H1 (cell line): ENCODE measurements at regions not wholly inside any gene's neighbourhood (a gene's known extent, or its start where the extent isn't known, plus 50 kb on each side); places are given as distances from the start of the nearest gene placed in this dataset.

Experiments
- CTCF ChIA-PET: fragments of 300-600 bp; sonication (Branson Sonifier 250); formaldehyde crosslinking; loops from one replicate; lab custom pipeline; 2021; ENCODE audit not compliant: partially characterized antibody; lab: Charles Lee
- POLR2A ChIA-PET: fragments of 300-600 bp; sonication (Branson Sonifier 250); formaldehyde crosslinking; loops from one replicate; lab custom pipeline; 2021; ENCODE audit warnings: inconsistent platforms; ENCODE audit not compliant: partially characterized antibody; lab: Charles Lee
- DNase-seq, 2 experiments: peaks; one replicate each; pipeline versions ENCODE4 v3.0.0 to v3.0.0-alpha.2; 2010 to 2022; ENCODE audit warnings: low spot score in 2 of 2, low read depth in 1 of 2, mixed read lengths in 1 of 2
- FAIRE-seq: peaks from 2 replicates; lab custom pipeline; 2011; peaks lifted over from hg19 to GRCh38; lab: Jason Lieb, UNC
- H2AFZ ChIP-seq: 2 replicates; pipeline ENCODE4 v1.8.1; 2012; ENCODE audit warnings: low read length, inconsistent platforms
- H2AK5ac ChIP-seq: 2 replicates; pipeline ENCODE4 v1.6.1; 2013; ENCODE audit warnings: low read depth, low read length
- H2BK120ac ChIP-seq: replicated peaks from 2 replicates; pipeline ENCODE3; 2013; ENCODE audit warnings: low read depth, low read length, inconsistent platforms
- H2BK12ac ChIP-seq: 2 replicates; pipeline ENCODE4 v1.6.1; 2013; ENCODE audit warnings: low read depth, low read length
- H2BK15ac ChIP-seq: 2 replicates; pipeline ENCODE4 v1.6.1; 2013; ENCODE audit warnings: low read length
- H2BK20ac ChIP-seq: 2 replicates; pipeline ENCODE4 v1.6.1; 2013; ENCODE audit warnings: low read length
- H2BK5ac ChIP-seq: 2 replicates; pipeline ENCODE4 v1.6.1; 2013; ENCODE audit warnings: low read depth, low read length
- H3K14ac ChIP-seq: 2 replicates; pipeline ENCODE4 v1.6.1; 2013; ENCODE audit warnings: inconsistent platforms; ENCODE audit not compliant: insufficient read length
- H3K18ac ChIP-seq: 2 replicates; pipeline ENCODE4 v1.6.1; 2013; ENCODE audit warnings: low read length; ENCODE audit errors: extremely low read depth
- H3K23ac ChIP-seq: 2 replicates; pipeline ENCODE4 v1.6.1; 2013; ENCODE audit warnings: inconsistent platforms; ENCODE audit not compliant: insufficient read length
- H3K23me2 ChIP-seq: 2 replicates; pipeline ENCODE4 v1.6.1; 2013; ENCODE audit warnings: low read depth, low read length
- H3K27ac ChIP-seq: 2 replicates; pipeline ENCODE4 v1.6.1; 2011; ENCODE audit warnings: low read depth, low read length, inconsistent platforms
- H3K27me3 ChIP-seq, 4 experiments: replicated peaks in 1 of 4; 1 replicate in 1 of 4; 2 replicates in 3 of 4; pipeline versions ENCODE4 v1.6.1 to v1.8.1; 2011 to 2013; ENCODE audit warnings: low read length in 3 of 4, mild to moderate bottlenecking in 3 of 4, inconsistent platforms in 2 of 4, mixed read lengths in 2 of 4, moderate library complexity in 1 of 4; ENCODE audit not compliant: control insufficient read depth in 3 of 4, insufficient read depth in 3 of 4; ENCODE audit errors: extremely low read depth in 1 of 4
- H3K36me3 ChIP-seq, 4 experiments: 2 replicates each; pipeline versions ENCODE4 v1.6.1 to v1.8.1; 2011 to 2013; ENCODE audit warnings: mild to moderate bottlenecking in 4 of 4, low read length in 3 of 4, moderate library complexity in 2 of 4, control low read depth in 1 of 4, inconsistent platforms in 1 of 4; ENCODE audit not compliant: insufficient read depth in 4 of 4, control insufficient read depth in 2 of 4
- H3K4ac ChIP-seq: replicated peaks from 2 replicates; pipeline ENCODE3; 2013; ENCODE audit warnings: low read length, low read depth, mixed read lengths, inconsistent platforms; ENCODE audit not compliant: insufficient read length
- H3K4me1 ChIP-seq, 4 experiments: replicated peaks in 1 of 4; 1 replicate in 1 of 4; 2 replicates in 3 of 4; pipeline versions ENCODE4 v1.6.1 to v1.8.1; 2011 to 2013; ENCODE audit warnings: low read length in 3 of 4, inconsistent platforms in 2 of 4, mixed read lengths in 1 of 4; ENCODE audit not compliant: insufficient read depth in 4 of 4, control insufficient read depth in 3 of 4
- H3K4me2 ChIP-seq, 2 experiments: 2 replicates each; pipeline versions ENCODE4 v1.6.1 to v1.8.1; 2011 to 2013; ENCODE audit warnings: low read depth in 2 of 2, low read length in 2 of 2, control low read depth in 1 of 2, inconsistent platforms in 1 of 2, mild to moderate bottlenecking in 1 of 2; ENCODE audit not compliant: insufficient read depth in 1 of 2
- H3K4me3 ChIP-seq, 4 experiments: fragments of 200-600, 300-600 bp in 1 of 4; sonication (generic), shearing (Covaris generic), sonication (Bioruptor Twin) in 1 of 4; 2 replicates each; pipeline versions ENCODE4 v1.5.1 to v1.8.1; 2011 to 2016; ENCODE audit warnings: low read length in 4 of 4, low read depth in 3 of 4, control low read depth in 2 of 4, inconsistent platforms in 2 of 4, mild to moderate bottlenecking in 2 of 4, mixed read lengths in 1 of 4, moderate library complexity in 1 of 4; ENCODE audit not compliant: insufficient read depth in 2 of 4; ENCODE audit errors: extremely low read depth in 1 of 4
- H3K56ac ChIP-seq: replicated peaks from 2 replicates; pipeline ENCODE3; 2013; ENCODE audit warnings: low read depth, mild to moderate bottlenecking, mixed read lengths, low read length, inconsistent platforms; ENCODE audit not compliant: insufficient read length
- H3K79me1 ChIP-seq: 2 replicates; pipeline ENCODE4 v1.6.1; 2013; ENCODE audit warnings: low read depth, low read length, control low read depth
- H3K79me2 ChIP-seq, 2 experiments: 2 replicates each; pipeline versions ENCODE4 v1.6.1 to v1.8.1; 2012 to 2013; ENCODE audit warnings: low read length in 2 of 2, mild to moderate bottlenecking in 2 of 2, inconsistent platforms in 1 of 2; ENCODE audit not compliant: insufficient read depth in 2 of 2, control insufficient read depth in 1 of 2
- H3K9ac ChIP-seq, 4 experiments: replicated peaks in 1 of 4; 1 replicate in 1 of 4; 2 replicates in 3 of 4; pipeline versions ENCODE4 v1.6.1 to v1.8.1; 2011 to 2013; ENCODE audit warnings: low read depth in 3 of 4, low read length in 3 of 4, control low read depth in 2 of 4, mild to moderate bottlenecking in 2 of 4, moderate library complexity in 2 of 4, inconsistent platforms in 1 of 4; ENCODE audit errors: extremely low read depth in 1 of 4
- H3K9me3 ChIP-seq, 2 experiments: 2 replicates each; pipeline versions ENCODE4 v1.6.1 to v1.8.1; 2012 to 2013; ENCODE audit warnings: mild to moderate bottlenecking in 2 of 2, moderate library complexity in 2 of 2, control low read depth in 1 of 2, inconsistent platforms in 1 of 2, low read depth in 1 of 2, low read length in 1 of 2, mixed read lengths in 1 of 2; ENCODE audit not compliant: insufficient read depth in 2 of 2
- H4K20me1 ChIP-seq, 2 experiments: replicated peaks in 1 of 2; 2 replicates each; pipeline versions ENCODE3 to v1.8.1; 2011 to 2013; ENCODE audit warnings: inconsistent platforms in 2 of 2, low read length in 2 of 2, mild to moderate bottlenecking in 1 of 2; ENCODE audit not compliant: insufficient read depth in 2 of 2, control insufficient read depth in 1 of 2
- H4K5ac ChIP-seq: 2 replicates; pipeline ENCODE4 v1.6.1; 2013; ENCODE audit warnings: low read length, low read depth, mixed read lengths, inconsistent platforms; ENCODE audit not compliant: insufficient read length
- H4K8ac ChIP-seq: 2 replicates; pipeline ENCODE4 v1.8.0; 2013; ENCODE audit warnings: mild to moderate bottlenecking, moderate library complexity, low read length, inconsistent platforms; ENCODE audit not compliant: insufficient read depth; ENCODE audit errors: extremely low read depth
- H4K91ac ChIP-seq: replicated peaks from 2 replicates; pipeline ENCODE3; 2013; ENCODE audit warnings: low read length, mixed read lengths, inconsistent platforms; ENCODE audit not compliant: insufficient read length
- ATF2 ChIP-seq: IDR thresholded peaks from 2 replicates; pipeline ENCODE4 v1.6.1; 2012; ENCODE audit warnings: low read length, inconsistent platforms
- EGR1 ChIP-seq: IDR thresholded peaks from 2 replicates; pipeline ENCODE4 v1.6.1; 2011; ENCODE audit warnings: low read depth, low read length, borderline replicate concordance
- EZH2 ChIP-seq: fragments of 200-600 bp; sonication (generic); IDR thresholded peaks from 2 replicates; pipeline ENCODE4 v1.7.1; 2012; ENCODE audit warnings: low read depth, mild to moderate bottlenecking, moderate library complexity, low read length, inconsistent platforms; ENCODE audit not compliant: severe bottlenecking
- GABPA ChIP-seq: IDR thresholded peaks from 2 replicates; pipeline ENCODE4 v1.6.1; 2011; ENCODE audit warnings: mild to moderate bottlenecking, low read length, moderate library complexity, borderline replicate concordance; ENCODE audit not compliant: insufficient read depth
- MAX ChIP-seq: IDR thresholded peaks from 2 replicates; pipeline ENCODE4 v1.6.1; 2012; ENCODE audit warnings: inconsistent platforms
- NRF1 ChIP-seq: IDR thresholded peaks from 2 replicates; pipeline ENCODE4 v1.6.1; 2011; ENCODE audit warnings: mild to moderate bottlenecking, low read depth, low read length, improper control_type of control experiment
- RNF2 ChIP-seq: fragments of 200-900, 300-1000 bp; sonication (generic); IDR thresholded peaks from 2 replicates; pipeline ENCODE4 v1.7.1; 2016; ENCODE audit warnings: borderline replicate concordance, low read depth, mild to moderate bottlenecking, antibody characterized with exemption, low read length; ENCODE audit not compliant: poor library complexity, severe bottlenecking; ENCODE audit errors: missing control alignments
- SIX5 ChIP-seq: IDR thresholded peaks from 2 replicates; pipeline ENCODE4 v1.6.1; 2011; ENCODE audit warnings: mild to moderate bottlenecking, low read depth, low read length
- SP1 ChIP-seq: IDR thresholded peaks from 2 replicates; pipeline ENCODE4 v1.6.1; 2011; ENCODE audit warnings: low read depth, low read length
- ZNF274 ChIP-seq: IDR thresholded peaks from 2 replicates; pipeline ENCODE4 v1.7.0; 2012; ENCODE audit warnings: low read length, borderline replicate concordance; ENCODE audit errors: extremely low read depth
- WGBS, 2 experiments: shearing (Covaris generic) in 1 of 2; methylation state at CpG; one replicate each; pipeline versions ENCODE4 v1.1.6 to v1.1.7; 2013 to 2015; ENCODE audit warnings: low lambda C conversion rate in 2 of 2, mixed read lengths in 2 of 2, inconsistent platforms in 1 of 2, low coverage in 1 of 2, missing lambda C conversion rate in 1 of 2; ENCODE audit not compliant: insufficient replicate concordance in 2 of 2, insufficient coverage in 1 of 2, insufficient read length in 1 of 2; ENCODE audit errors: extremely low coverage in 1 of 2, missing lambda C conversion rate in 1 of 2; 5-methylcytosine and 5-hydroxymethylcytosine counted together

- Histone ChIP-seq H3K36me3 (no peaks in the 10 kb centered on the region), H2AFZ (no peak overlapping the region), H2AK5ac (no peak overlapping the region), H3K4me2 (no peak overlapping the region), H3K4me3 (no peak overlapping the region), H3K9me3 (no peaks in the 10 kb centered on the region), H3K56ac (no peak overlapping the region), H4K20me1 (peaks cover 0 to 6% of the 10 kb centered on the region in 2 experiments), H3K4ac (no peak overlapping the region), H2BK5ac (no peak overlapping the region), H2BK12ac (no peak overlapping the region), H4K8ac (no peak overlapping the region), H3K27me3 (peaks cover 43 to 67% (median 58%) of the 10 kb centered on the region in 4 experiments), H3K23me2 (no peaks in the 10 kb centered on the region), H3K79me2 (no peaks in the 10 kb centered on the region), H4K91ac (no peak overlapping the region), H3K9ac (no peak overlapping the region), H3K27ac (no peak overlapping the region), H2BK20ac (no peak overlapping the region), H3K79me1 (no peaks in the 10 kb centered on the region), H3K14ac (no peak overlapping the region), H3K23ac (no peak overlapping the region), H3K4me1 (peaks cover 0 to 4% (median 0%) of the 10 kb centered on the region in 4 experiments; a peak in 2 of 7 replicates), H3K18ac (no peak overlapping the region), H4K5ac (no peak overlapping the region), H2BK120ac (no peak overlapping the region), H2BK15ac (no peak overlapping the region)
- peak; percentile 63 for FAIRE-seq
- ChIA-PET POLR2A (interaction anchor here (0.6 kb wide), 1 partner anchor 1029 kb away, joined by 3 read pairs; no protein-coding TSS in a partner anchor), CTCF (interaction anchor here (1.3 kb wide), 1 partner anchor 9 kb away, joined by 3 read pairs; no protein-coding TSS in a partner anchor)
- DNase-seq: no peak
- whole genome bisulfite sequencing, 2 experiments: 64% methylated on average over 3 of the region's 3 CpGs; no CpG with 5 or more reads in 1 of the 2 experiments
- TF ChIP-seq ZNF274 (no peak), GABPA (no peak), EZH2 (no peak), ATF2 (no peak), EGR1 (no peak), MAX (no peak), RNF2 (no peak), SP1 (no peak), SIX5 (no peak), NRF1 (no peak)
Measured at GRCh38 chr16:59342669-59343068, 608.6 kb upstream of the GOT2 start.
